ENCODE measurements at regions not wholly inside any gene's neighbourhood (a gene's known extent, or its start where the extent isn't known, plus 50 kb on each side); places are given as distances from the start of the nearest gene placed in this dataset.

DNA sequence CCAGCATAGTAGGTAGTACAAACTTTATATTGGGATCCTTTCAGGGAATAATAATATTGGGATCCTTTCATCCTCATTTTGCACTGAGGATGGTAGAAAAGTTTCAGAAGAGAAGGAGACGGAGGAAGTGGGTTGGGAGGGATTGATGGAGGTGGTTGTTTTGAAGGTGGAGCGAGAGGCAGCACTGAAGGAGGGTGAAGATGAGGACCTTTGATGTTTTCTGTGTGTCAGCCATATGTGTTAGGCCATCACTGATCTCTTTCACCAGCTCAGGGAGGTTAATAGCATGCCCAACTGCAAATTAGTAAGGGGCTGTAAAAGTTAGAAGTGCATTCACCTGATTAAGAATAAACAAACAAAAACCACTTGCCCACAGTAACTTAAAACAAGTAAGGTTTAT is 275.5 kb upstream of the B3GAT1 start:
- TF ChIP-seq, protein P1, sequence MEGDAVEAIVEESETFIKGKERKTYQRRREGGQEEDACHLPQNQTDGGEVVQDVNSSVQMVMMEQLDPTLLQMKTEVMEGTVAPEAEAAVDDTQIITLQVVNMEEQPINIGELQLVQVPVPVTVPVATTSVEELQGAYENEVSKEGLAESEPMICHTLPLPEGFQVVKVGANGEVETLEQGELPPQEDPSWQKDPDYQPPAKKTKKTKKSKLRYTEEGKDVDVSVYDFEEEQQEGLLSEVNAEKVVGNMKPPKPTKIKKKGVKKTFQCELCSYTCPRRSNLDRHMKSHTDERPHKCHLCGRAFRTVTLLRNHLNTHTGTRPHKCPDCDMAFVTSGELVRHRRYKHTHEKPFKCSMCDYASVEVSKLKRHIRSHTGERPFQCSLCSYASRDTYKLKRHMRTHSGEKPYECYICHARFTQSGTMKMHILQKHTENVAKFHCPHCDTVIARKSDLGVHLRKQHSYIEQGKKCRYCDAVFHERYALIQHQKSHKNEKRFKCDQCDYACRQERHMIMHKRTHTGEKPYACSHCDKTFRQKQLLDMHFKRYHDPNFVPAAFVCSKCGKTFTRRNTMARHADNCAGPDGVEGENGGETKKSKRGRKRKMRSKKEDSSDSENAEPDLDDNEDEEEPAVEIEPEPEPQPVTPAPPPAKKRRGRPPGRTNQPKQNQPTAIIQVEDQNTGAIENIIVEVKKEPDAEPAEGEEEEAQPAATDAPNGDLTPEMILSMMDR (IDR thresholded peaks at IDR 0.05), result no peak
- TF ChIP-seq EZH2 (IDR thresholded peaks at IDR 0.05), result no peak
